Muscle layer of colon (tissue), 2 donors: ENCODE measurements at regions not wholly inside any gene's neighbourhood (a gene's known extent, or its start where the extent isn't known, plus 50 kb on each side); places are given as distances from the start of the nearest gene placed in this dataset.

Experiments used
- H3K27ac ChIP-seq: one replicate; pipeline ENCODE4 v1.7.0; 2013; ENCODE audit warnings: low read depth, mild to moderate bottlenecking, low read length, moderate library complexity
- H3K27me3 ChIP-seq, 2 donors: one replicate each; pipeline ENCODE4 v1.7.0; 2013; ENCODE audit warnings: low read length in 2 of 2, mild to moderate bottlenecking in 2 of 2; ENCODE audit not compliant: insufficient read depth in 2 of 2, control insufficient read depth in 1 of 2
- H3K36me3 ChIP-seq: one replicate; pipeline ENCODE4 v1.7.0; 2013; ENCODE audit warnings: mild to moderate bottlenecking, low read length; ENCODE audit not compliant: insufficient read depth
- H3K4me1 ChIP-seq: one replicate; pipeline ENCODE4 v1.7.0; 2013; ENCODE audit warnings: mild to moderate bottlenecking, low read length; ENCODE audit not compliant: insufficient read depth
- H3K4me3 ChIP-seq, 2 donors: one replicate each; pipeline ENCODE4 v1.7.0; 2013; ENCODE audit warnings: low read length in 2 of 2, low read depth in 1 of 2, mild to moderate bottlenecking in 1 of 2, moderate library complexity in 1 of 2
- H3K9ac ChIP-seq: one replicate; pipeline ENCODE4 v1.7.0; 2013; ENCODE audit warnings: low read length
- H3K9me3 ChIP-seq: one replicate; pipeline ENCODE4 v1.7.0; 2013; ENCODE audit warnings: mild to moderate bottlenecking, low read length
- donor health status: abdominal sarcoma.
- donor health status: Adenocarcinoma of cecum.

DNA sequence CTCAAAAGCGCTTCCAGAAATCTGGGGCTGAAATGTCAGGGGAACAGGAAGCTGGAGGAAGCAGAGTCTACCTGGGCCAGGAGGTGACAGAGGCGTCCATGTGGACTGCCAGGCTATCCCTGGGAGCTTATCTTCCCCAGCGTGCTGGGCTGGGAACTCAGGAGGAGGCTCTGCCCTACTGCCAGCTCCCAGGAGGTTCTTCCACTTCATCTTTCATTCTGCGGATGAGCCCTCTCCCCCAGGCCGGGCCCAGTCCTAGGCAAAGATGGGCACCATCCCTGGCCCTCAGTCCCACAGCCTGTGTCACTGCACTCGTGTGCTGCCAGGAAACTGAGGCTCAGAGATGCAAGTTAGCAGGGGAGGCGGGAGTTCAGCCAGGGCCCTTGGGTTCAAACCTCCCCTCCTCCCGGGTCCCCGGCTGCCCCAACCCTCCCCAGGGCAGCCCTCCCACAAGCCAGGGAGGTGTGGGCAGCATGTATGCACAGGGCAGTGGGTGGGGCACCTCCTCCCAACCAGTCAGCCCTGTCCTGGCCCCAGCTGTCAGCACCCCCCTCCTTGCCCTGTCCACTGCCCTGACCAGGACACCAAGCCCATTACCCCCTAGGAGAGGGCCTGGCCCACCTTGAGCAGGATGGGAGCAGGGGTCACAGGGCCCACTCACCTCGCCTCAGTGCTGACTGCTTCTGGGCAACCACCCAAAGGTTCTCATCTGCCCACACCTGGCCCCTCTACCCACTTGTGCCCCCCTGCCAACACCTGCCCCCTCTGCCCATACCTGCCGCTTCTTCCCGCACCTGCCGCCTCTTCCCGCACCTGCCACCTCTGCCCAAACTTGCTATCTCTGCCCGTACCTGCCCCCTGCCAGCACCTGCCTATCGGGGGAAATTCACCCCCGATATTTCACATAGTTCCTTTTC, 226.0 kb downstream of the NPHP4 start:
- Histone ChIP-seq H3K9ac (no peak overlapping the region), H3K4me1 (no peaks in the 10 kb centered on the region), H3K9me3 (no peaks in the 10 kb centered on the region), H3K27ac (no peak overlapping the region), H3K36me3 (no peaks in the 10 kb centered on the region), H3K27me3 (peaks cover 0 to 24% of the 10 kb centered on the region in 2 donors), H3K4me3 (no peak overlapping the region)

DNA sequence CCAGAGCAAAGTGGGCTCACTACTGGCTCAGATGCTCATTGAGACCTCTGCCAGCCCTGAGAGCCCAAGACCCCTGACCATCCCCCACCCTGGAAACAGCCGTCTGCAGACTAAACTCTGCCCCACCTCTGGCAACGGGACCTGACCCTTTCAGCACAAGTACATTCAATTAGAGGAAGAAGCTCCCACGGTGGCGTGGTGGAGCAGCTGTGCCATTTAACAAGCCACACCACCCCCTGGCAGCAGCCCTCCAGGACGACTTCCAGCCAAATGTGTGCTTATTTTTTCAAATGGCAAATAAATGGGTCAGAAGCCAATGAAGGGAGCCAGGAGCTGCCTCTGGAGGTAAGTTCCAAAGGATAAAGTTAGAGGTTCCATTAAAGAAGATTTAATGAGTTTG, 226.7 kb downstream of the NPHP4 start:
- Histone ChIP-seq H3K4me3 (no peak overlapping the region), H3K9me3 (no peaks in the 10 kb centered on the region), H3K9ac (no peak overlapping the region), H3K27me3 (peaks cover 0 to 24% of the 10 kb centered on the region in 2 donors), H3K36me3 (no peaks in the 10 kb centered on the region), H3K27ac (no peak overlapping the region), H3K4me1 (no peaks in the 10 kb centered on the region)

DNA sequence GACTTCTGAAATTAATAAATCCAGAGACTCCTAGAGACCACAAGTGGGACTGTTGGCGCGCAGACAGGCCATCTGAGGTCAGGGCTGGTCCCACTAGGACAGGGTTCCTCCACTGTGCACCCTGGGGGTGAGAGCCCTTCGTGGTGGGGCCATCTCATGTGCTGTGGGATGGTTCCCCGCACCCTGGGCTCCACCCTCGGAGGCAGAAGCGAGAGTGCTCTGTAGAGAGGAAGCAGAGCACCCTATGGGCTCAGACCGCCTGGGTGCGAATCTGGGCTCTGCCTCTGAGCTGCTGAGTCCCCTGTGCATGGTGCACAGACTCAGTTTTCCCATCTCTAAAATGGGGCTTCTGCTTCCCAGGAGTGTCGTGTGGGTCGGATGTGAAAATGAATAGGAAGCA, 227.3 kb downstream of the NPHP4 start:
- no peaks in the 10 kb centered on the region for H3K9me3 ChIP-seq
- H3K27me3 ChIP-seq: peaks cover 0 to 24% of the 10 kb centered on the region in 2 donors
- H3K36me3 ChIP-seq: no peaks in the 10 kb centered on the region
- H3K27ac ChIP-seq: no peak overlapping the region
- H3K9ac ChIP-seq: no peak overlapping the region
- H3K4me1 ChIP-seq: no peaks in the 10 kb centered on the region
- H3K4me3 ChIP-seq: no peak overlapping the region

DNA sequence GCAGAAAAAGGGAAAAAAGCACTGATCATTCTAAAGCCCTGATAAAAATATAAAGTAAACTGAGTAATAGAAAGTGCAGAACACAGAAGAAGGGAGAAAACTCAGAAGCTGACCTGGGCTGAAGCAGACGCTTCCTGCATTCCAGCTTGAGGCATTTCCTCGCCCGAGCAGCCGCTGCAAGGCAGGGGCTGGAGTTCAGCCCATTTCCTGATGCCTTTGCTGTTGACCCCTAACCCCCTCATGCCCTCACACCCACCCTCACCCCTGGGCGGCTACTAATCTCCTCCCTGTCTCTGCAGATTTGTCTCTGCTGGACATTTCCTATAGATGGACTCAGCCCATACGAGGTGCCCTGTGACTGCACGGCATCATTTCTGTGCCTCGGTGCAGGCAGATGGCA, 227.8 kb downstream of the NPHP4 start:
- no peaks in the 10 kb centered on the region for H3K4me1 ChIP-seq
- H3K27ac ChIP-seq: no peak overlapping the region
- no peak overlapping the region for H3K9ac ChIP-seq
- H3K36me3 ChIP-seq: no peaks in the 10 kb centered on the region
- H3K27me3 ChIP-seq: peaks cover 0 to 24% of the 10 kb centered on the region in 2 donors
- no peak overlapping the region for H3K4me3 ChIP-seq
- H3K9me3 ChIP-seq: no peaks in the 10 kb centered on the region

DNA sequence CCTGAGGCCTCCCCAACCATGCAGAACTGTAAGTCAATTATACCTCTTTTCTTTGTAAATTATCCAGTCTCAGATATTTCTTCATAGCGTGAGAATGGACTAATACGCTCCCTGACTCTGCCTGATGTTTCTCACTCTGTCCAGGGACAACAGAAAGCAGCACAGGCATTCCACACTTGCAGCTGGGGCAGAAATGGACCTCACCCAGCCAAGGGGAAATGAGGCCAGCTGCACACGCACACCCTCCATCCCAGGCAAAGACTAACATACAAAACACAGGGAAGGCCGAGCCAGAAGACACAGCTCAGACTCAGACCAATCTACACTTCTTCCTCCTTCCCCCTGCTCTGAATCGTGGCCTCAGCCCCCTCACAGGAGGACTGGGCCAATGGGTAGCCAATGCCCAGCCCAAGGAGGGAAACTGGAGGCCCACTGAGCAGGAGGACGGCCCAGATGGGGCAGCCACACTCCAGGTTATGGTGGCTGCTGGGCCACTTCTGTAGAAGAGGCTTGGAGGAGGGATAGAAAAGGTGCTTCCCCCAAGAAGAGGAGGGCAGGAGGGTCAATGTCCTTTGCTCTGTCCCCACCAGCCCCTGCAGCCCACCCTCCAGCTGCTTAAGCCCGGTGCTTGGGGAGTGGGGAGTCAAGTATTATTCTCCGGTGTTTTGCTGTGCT, 228.4 kb downstream of the NPHP4 start:
- Histone ChIP-seq H3K36me3 (no peaks in the 10 kb centered on the region), H3K9me3 (no peaks in the 10 kb centered on the region), H3K4me3 (no peak overlapping the region), H3K4me1 (no peaks in the 10 kb centered on the region), H3K27me3 (peaks cover 0 to 24% of the 10 kb centered on the region in 2 donors), H3K27ac (no peak overlapping the region), H3K9ac (no peak overlapping the region)

DNA sequence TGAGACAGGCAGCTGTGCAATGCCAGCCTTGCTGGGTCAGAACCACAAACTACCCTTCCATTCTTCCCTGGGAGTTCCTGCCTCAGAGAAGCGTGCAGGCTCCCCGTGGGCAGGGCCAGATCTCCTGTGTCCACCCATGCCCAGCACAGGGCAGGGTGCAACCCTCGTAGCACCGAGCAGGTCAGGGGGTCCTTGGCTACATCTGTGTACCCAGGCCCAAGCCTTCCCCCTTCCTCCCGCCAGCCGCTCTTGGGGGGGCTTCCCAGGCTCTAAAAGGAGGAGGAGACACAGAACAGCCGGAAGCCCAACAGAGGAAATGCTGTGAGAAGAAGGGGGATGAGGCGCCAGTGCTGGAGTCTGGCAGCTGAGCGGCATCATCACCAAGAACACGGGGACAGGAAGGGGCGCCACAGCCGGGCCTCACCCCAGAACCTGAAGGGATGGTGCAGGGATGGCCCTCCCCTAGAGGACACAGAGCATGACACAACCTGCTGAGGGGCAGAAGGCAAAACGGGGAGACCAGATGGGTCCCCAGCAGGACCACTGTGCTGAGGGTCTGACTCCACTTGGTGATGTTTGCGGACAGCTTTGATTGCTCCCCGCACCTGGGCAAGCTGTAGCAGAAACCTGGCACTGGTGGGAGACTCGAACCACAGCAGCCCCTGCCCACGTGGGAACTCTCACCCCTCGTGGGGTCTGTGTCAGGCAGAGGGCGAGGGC, 233.2 kb downstream of the NPHP4 start:
- no peak overlapping the region for H3K4me3 ChIP-seq
- no peaks in the 10 kb centered on the region for H3K4me1 ChIP-seq
- no peaks in the 10 kb centered on the region for H3K9me3 ChIP-seq
- H3K9ac ChIP-seq: no peak overlapping the region
- no peak overlapping the region for H3K27ac ChIP-seq
- no peaks in the 10 kb centered on the region for H3K36me3 ChIP-seq
- no peaks in the 10 kb centered on the region for H3K27me3 ChIP-seq

DNA sequence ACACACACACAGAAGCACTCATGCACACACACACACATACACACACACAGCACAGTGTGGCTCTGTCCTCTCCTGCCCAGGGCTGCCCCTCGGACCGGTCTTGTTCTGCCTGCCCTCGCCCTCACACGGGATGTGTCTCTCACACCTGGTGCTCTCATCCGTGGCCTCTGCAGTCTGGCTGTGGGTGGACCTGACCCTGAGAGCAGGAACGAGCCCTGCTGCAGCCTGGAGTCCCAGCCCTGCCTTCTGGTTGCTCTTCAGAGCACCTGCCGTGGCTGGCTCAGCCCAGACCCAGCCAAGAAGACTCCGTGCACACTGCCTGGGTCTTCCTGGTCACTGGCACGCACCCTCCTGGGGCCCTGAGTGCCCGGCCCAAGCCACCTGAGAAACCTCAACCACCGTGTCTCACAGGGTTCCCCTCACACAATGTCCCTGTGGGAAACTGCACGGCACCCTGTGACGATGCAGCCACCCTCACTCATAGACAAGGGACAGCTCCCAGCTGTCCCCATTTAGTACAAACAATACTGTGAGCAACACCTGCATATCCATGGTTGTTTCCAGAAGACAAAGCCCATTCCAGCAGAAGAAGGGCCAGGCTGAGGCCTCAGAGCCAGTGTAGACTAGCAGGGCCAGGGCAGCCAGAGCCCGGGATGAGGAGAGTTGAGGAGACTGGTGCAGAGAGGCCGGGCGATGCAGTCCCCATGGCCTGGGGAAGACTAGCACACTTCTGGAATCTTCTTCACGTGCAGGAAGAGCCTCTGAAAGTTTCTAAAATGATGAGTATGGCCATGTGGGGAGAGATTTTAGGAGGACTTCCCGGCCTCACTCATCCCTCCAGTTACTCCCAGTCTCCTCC, 234.0 kb downstream of the NPHP4 start:
- H3K27me3 ChIP-seq: no peaks in the 10 kb centered on the region
- no peaks in the 10 kb centered on the region for H3K4me1 ChIP-seq
- H3K9ac ChIP-seq: no peak overlapping the region
- H3K36me3 ChIP-seq: no peaks in the 10 kb centered on the region
- no peak overlapping the region for H3K27ac ChIP-seq
- no peak overlapping the region for H3K4me3 ChIP-seq
- no peaks in the 10 kb centered on the region for H3K9me3 ChIP-seq

DNA sequence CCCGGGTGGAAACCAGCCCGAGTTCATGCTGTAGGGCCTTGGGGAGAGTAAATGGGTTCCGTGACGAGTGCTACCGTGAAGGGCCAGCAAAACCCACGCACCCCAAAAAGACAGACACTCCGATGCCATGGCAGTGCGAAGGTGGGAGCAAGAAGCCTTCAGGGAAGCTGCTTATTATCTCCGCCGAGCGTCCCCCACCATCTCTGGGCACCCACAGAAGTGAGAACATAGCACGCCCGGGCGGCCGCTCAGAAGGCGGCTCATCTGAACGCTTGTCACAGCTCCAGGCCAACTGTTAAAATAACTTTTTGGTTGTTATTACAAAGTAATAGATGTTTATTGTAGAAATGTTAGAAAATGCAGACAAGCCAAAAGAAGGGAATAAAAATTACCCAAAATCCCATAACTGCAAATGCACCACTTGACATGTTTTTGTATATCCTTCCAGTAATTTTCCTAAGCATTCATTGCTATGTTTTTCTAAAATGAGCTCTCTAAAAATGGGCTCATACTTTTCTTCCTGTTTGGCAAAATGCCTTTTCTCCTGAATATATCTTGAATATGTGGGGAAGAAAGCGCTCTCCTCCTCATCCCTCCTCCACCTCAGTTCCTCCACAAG, 234.9 kb downstream of the NPHP4 start:
- H3K27me3 ChIP-seq: no peaks in the 10 kb centered on the region
- no peaks in the 10 kb centered on the region for H3K4me1 ChIP-seq
- H3K36me3 ChIP-seq: no peaks in the 10 kb centered on the region
- H3K4me3 ChIP-seq: no peak overlapping the region
- H3K27ac ChIP-seq: no peak overlapping the region
- H3K9me3 ChIP-seq: no peaks in the 10 kb centered on the region
- no peak overlapping the region for H3K9ac ChIP-seq

DNA sequence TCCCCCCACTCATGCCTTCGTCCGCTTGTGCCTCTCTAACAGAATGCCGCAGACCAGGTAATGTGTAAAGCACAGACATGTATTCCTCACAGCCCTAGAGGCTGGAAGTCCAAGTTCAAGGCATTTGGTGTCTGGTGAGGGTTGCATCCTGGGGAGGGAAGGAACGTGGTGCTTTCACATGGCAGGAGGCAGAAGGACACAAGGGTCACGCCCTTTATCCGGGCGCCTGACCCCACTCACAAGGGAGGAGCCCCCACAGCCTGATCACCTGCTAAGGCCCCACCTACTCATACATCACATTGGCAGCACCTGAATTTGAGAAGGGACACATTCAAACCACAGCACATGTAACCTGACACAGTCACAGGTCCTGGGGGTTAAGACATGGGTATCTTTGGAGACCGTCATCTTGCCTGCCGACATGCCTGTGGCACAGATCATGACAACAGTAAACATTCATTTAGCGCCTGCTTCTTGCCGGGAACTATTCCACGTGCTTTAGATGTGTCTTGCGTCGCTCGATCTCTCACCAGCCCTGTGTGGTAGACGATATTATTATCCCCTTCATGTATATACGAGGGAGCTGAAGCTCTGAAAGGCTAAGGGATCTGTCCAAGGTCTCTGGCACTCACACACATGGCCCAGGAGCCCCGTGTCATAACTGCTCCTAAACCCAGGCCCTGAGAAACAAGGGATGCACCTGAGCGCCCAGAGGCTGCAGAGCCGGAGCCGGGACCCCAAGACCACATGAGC, 235.6 kb downstream of the NPHP4 start:
- Histone ChIP-seq H3K4me1 (no peaks in the 10 kb centered on the region), H3K27ac (no peak overlapping the region), H3K9ac (no peak overlapping the region), H3K27me3 (no peaks in the 10 kb centered on the region), H3K36me3 (no peaks in the 10 kb centered on the region), H3K9me3 (no peaks in the 10 kb centered on the region), H3K4me3 (no peak overlapping the region)

DNA sequence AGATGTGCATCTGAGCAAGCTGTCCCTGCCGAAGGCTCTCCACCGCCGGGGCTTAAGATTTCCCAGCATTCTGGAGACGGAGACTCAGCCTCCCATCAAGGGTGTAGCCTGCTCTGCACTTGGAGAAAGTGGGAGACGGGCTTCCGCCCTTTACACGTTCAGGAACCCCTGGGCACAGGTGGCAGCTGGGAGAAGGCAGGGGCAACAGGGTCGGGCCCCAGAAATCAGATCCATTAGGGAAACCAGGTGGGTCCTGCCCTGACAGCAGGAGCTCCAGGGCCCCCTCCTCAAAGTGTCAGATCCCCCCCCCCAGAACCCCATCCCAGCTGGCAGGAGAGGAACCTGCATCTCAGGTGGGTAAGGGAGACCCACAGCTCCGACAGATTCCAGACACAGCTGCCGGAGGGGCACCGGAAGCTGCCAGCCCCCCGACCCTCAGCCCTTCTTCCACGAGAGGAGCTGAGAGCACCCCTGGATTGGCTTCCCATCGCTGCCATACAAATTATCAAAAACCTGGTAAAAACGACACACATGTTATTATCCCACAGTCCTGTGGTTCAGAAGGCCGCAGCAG, 236.6 kb downstream of the NPHP4 start:
- H3K27me3 ChIP-seq: peaks cover 0 to 5% of the 10 kb centered on the region in 2 donors
- no peaks in the 10 kb centered on the region for H3K4me1 ChIP-seq
- H3K36me3 ChIP-seq: no peaks in the 10 kb centered on the region
- no peak overlapping the region for H3K4me3 ChIP-seq
- no peaks in the 10 kb centered on the region for H3K9me3 ChIP-seq
- H3K27ac ChIP-seq: no peak overlapping the region
- H3K9ac ChIP-seq: no peak overlapping the region
